Esophagus squamous epithelium (tissue), 5 donors: ENCODE measurements at regions not wholly inside any gene's neighbourhood (a gene's known extent, or its start where the extent isn't known, plus 50 kb on each side); places are given as distances from the start of the nearest gene placed in this dataset.

ENCODE experiments used
- DNase-seq: peaks from one replicate; lab custom pipeline; 2025; lab: John Stamatoyannopoulos, UW
- H3K27ac ChIP-seq, 4 donors: fragments of 200-600 bp; sonication (generic); one replicate each; pipeline ENCODE4 v1.5.1; 2016 to 2019; ENCODE audit warnings: mild to moderate bottlenecking in 1 of 4
- H3K27me3 ChIP-seq, 4 donors: fragments of 200-600 bp; sonication (generic); 1 replicate in 3 of 4; 2 replicates in 1 of 4; pipeline versions ENCODE4 v1.5.1 to v1.6.0; 2017 to 2021; ENCODE audit warnings: antibody characterized with exemption in 1 of 4
- H3K36me3 ChIP-seq, 3 donors: fragments of 200-600 bp; sonication (generic); one replicate each; pipeline ENCODE4 v1.5.1; 2016 to 2019
- H3K4me1 ChIP-seq, 3 donors: fragments of 200-600 bp; sonication (generic); one replicate each; pipeline ENCODE4 v1.5.1; 2017 to 2019
- H3K4me3 ChIP-seq, 4 donors: fragments of 200-600 bp; sonication (generic); 1 replicate in 3 of 4; 2 replicates in 1 of 4; pipeline ENCODE4 v1.5.1; 2016 to 2019; ENCODE audit warnings: mild to moderate bottlenecking in 2 of 4, moderate library complexity in 1 of 4
- H3K9me3 ChIP-seq, 3 donors: fragments of 200-600 bp; sonication (generic); one replicate each; pipeline ENCODE4 v1.5.1; 2016 to 2019
- POLR2A ChIP-seq, 4 donors: fragments of 450-650 bp; IDR thresholded peaks; one replicate each; pipeline ENCODE4 v1.6.1; 2017; ENCODE audit warnings: antibody characterized with exemption in 4 of 4, mild to moderate bottlenecking in 4 of 4, moderate library complexity in 3 of 4
- WGBS, 2 donors: methylation state at CpG; one replicate each; pipeline ENCODE4 v1.1.5; 2018; 5-methylcytosine and 5-hydroxymethylcytosine counted together
- intact Hi-C: fragments of 100-400 bp; cut with DNase I; formaldehyde crosslinking; loops from one replicate; pipeline ENCODE4 v1.15.0; 2022
- TF ChIP-seq, protein P1 (sequence below), 6 experiments: fragments of 450-650 bp in 4 of 6; fragments of 200-600 bp in 2 of 6; sonication (generic) in 2 of 6; IDR thresholded peaks; one replicate each; pipeline ENCODE4 v1.5.1; 2016 to 2019; ENCODE audit warnings: antibody characterized with exemption in 6 of 6, mild to moderate bottlenecking in 4 of 6, moderate library complexity in 4 of 6
- donor health status: DM: yes; HTN: yes; CAD: no.

DNA sequence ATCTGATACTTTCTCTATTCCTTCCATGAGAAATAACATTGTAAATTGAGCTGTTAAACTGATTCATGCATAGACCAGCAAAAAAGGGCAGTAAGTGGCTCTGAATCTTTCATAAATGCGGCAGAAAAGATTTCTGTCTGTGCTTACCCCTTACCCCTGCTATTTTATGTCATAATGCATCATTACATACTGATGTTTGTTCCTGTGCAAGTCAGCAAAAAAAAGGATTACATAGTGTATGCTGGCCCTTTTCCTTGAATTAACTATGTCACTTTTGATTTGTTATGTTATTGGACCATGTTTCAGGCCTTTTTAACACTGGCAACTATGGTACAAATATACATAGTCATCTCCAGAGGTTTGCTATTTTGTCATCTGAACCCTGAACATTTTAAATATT, 2159.7 kb downstream of the PCDH7 start:
- 78 to 88% methylated on average over 1 of the region's 1 CpG for WGBS, 2 donors
- no peaks in the 10 kb centered on the region for H3K4me1 ChIP-seq
- no peak for TF ChIP-seq POLR2A (IDR thresholded peaks at IDR 0.05)
- TF ChIP-seq, protein P1, sequence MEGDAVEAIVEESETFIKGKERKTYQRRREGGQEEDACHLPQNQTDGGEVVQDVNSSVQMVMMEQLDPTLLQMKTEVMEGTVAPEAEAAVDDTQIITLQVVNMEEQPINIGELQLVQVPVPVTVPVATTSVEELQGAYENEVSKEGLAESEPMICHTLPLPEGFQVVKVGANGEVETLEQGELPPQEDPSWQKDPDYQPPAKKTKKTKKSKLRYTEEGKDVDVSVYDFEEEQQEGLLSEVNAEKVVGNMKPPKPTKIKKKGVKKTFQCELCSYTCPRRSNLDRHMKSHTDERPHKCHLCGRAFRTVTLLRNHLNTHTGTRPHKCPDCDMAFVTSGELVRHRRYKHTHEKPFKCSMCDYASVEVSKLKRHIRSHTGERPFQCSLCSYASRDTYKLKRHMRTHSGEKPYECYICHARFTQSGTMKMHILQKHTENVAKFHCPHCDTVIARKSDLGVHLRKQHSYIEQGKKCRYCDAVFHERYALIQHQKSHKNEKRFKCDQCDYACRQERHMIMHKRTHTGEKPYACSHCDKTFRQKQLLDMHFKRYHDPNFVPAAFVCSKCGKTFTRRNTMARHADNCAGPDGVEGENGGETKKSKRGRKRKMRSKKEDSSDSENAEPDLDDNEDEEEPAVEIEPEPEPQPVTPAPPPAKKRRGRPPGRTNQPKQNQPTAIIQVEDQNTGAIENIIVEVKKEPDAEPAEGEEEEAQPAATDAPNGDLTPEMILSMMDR (IDR thresholded peaks at IDR 0.05) = no peak
- no peak overlapping the region for H3K27ac ChIP-seq
- no peaks in the 10 kb centered on the region for H3K36me3 ChIP-seq
- H3K4me3 ChIP-seq = no peak overlapping the region
- no peak for DNase-seq
- intact Hi-C loops = no loop called here
- H3K9me3 ChIP-seq = no peaks in the 10 kb centered on the region
- no peaks in the 10 kb centered on the region for H3K27me3 ChIP-seq

DNA sequence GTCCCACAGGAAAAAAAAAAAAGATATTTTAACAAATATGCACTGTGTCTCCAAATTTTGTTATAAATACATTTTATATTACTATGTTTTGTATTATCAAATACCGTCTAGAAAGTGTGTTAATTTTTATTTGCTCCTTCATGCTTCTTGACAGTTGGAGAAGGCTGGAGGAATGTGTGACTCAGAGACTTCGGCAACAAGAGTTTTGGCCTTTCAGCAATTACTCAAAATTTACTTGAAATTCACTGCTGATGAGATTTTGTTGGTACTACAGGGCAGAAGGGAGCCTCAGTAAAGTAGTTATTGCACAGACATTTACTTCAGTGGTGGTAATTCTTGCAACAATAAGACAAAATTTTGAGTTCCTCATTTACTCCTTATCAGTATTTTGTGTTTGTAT, 2164.0 kb downstream of the PCDH7 start:
- 36 to 42% methylated on average over 2 of the region's 2 CpGs for WGBS, 2 donors
- no peak for DNase-seq
- Histone ChIP-seq H3K27ac (no peak overlapping the region), H3K9me3 (no peaks in the 10 kb centered on the region), H3K27me3 (no peaks in the 10 kb centered on the region), H3K36me3 (no peaks in the 10 kb centered on the region), H3K4me3 (no peak overlapping the region), H3K4me1 (no peaks in the 10 kb centered on the region)
- no peak for TF ChIP-seq POLR2A (IDR thresholded peaks at IDR 0.05)
- TF ChIP-seq, protein P1 (IDR thresholded peaks at IDR 0.05) = no peak
- intact Hi-C loops = no loop called here

DNA sequence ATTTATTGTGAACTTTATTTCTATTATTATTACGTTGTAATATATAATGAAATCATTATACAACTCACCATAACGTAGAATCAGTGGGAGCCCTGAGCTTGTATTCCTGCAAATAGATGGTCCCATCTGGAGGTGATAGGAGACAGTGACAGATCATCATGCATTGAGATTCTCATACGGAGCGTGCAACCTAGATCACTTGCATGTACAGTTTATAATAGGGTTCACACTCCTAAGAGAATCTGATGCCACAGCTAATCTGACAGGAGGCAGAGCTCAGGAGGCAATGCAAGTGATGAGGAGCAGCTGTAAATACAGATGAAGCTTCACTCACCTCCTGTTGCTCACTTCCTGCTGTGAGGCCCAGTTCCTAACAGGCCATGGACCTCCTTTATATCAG, 2170.2 kb downstream of the PCDH7 start:
- Histone ChIP-seq H3K27ac (no peak overlapping the region), H3K4me3 (no peak overlapping the region), H3K36me3 (no peaks in the 10 kb centered on the region), H3K9me3 (no peaks in the 10 kb centered on the region), H3K4me1 (no peaks in the 10 kb centered on the region), H3K27me3 (no peaks in the 10 kb centered on the region)
- DNase-seq = no peak
- WGBS, 2 donors = 67 to 75% methylated on average over 4 of the region's 4 CpGs
- TF ChIP-seq POLR2A (IDR thresholded peaks at IDR 0.05) = no peak
- TF ChIP-seq, protein P1 (IDR thresholded peaks at IDR 0.05) = no peak
- intact Hi-C loops = no loop called here

DNA sequence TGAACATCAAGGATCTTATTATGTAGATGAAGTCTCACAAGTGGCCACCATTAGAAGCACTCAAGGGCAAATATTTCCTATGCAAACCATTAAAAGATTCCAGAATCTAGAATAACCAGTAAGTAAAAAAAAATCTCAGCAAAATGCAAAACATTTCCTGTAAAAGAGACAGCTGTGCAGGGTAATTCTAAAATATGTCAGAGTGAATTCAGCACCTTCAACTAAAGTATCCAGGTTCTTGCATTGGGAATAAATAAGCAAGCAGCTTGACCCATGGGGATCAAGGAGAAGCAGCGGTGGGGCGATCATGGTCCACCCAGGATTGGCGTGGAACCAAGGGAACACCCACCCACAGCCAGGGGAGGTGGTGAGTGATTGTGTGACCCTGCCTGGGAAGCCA, 2188.9 kb downstream of the PCDH7 start:
- 75 to 94% methylated on average over 3 of the region's 3 CpGs for WGBS, 2 donors
- H3K4me1 ChIP-seq = no peaks in the 10 kb centered on the region
- no peak overlapping the region for H3K27ac ChIP-seq
- intact Hi-C loops = no loop called here
- H3K27me3 ChIP-seq = no peaks in the 10 kb centered on the region
- peaks cover 0 to 12% (median 3%) of the 10 kb centered on the region in 3 donors for H3K9me3 ChIP-seq
- no peaks in the 10 kb centered on the region for H3K36me3 ChIP-seq
- DNase-seq = no peak
- H3K4me3 ChIP-seq = no peak overlapping the region
- TF ChIP-seq, protein P1 (IDR thresholded peaks at IDR 0.05) = no peak
- TF ChIP-seq POLR2A (IDR thresholded peaks at IDR 0.05) = no peak

DNA sequence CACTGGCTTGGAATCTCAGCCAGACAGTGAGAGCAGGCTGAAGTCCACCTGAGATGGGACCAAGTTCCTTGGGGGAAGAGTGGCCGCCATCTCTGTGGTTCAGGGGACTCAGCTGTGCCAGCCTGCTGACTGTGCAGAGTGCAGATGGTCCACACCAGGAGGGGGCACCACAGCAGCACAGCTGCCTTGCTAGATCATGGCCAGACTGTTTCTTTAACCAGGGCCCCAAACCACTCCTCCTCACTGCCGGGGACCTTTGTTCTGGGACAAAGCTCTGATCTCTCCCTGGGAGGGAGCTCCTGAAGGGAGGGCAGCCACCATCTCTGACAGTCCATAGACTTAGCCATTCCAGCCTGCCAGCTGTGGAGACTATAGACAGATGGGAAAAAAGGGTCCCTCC, 2189.6 kb downstream of the PCDH7 start:
- no peak overlapping the region for H3K4me3 ChIP-seq
- no peaks in the 10 kb centered on the region for H3K27me3 ChIP-seq
- H3K27ac ChIP-seq = no peak overlapping the region
- DNase-seq = no peak
- WGBS, 2 donors = 50 to 92% methylated on average over 1 to 2 of the region's 2 CpGs
- peaks cover 0 to 12% (median 3%) of the 10 kb centered on the region in 3 donors for H3K9me3 ChIP-seq
- intact Hi-C loops = no loop called here
- H3K36me3 ChIP-seq = no peaks in the 10 kb centered on the region
- TF ChIP-seq POLR2A (IDR thresholded peaks at IDR 0.05) = no peak
- TF ChIP-seq, protein P1 (IDR thresholded peaks at IDR 0.05) = no peak
- no peaks in the 10 kb centered on the region for H3K4me1 ChIP-seq
